NCI-H128 (cell line): ENCODE measurements at regions not wholly inside any gene's neighbourhood (a gene's known extent, or its start where the extent isn't known, plus 50 kb on each side); places are given as distances from the start of the nearest gene placed in this dataset.

ENCODE experiments used
- DNase-seq: peaks from one replicate; lab custom pipeline; 2025; ENCODE audit not compliant: unreplicated experiment; lab: John Stamatoyannopoulos, UW

GRCh38 chr18:60966876-60967275 is 366.4 kb upstream of the CDH20 start:
- DNase-seq: no peak

DNA sequence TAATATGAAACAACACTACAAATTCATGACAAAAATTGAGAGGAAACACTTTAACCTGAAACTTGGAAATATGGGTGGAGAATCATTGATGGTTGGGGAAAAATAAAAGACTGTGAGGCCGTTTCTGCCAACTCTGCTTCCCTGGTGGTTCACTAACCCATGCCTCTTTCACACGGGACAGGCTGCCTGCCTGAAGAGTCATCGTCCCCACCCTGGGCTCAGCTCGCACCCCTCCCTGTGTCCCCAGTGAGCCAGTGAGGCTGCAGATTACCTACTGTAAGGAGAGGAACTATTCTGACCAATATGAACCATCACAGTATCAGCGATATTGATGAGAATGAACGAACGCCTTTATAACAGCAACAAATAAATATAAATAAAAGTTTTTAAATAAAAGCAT is 357.8 kb upstream of the CDH20 start:
- DNase-seq: no peak

GRCh38 chr18:60976976-60977375 is 356.3 kb upstream of the CDH20 start:
- no peak for DNase-seq

DNA sequence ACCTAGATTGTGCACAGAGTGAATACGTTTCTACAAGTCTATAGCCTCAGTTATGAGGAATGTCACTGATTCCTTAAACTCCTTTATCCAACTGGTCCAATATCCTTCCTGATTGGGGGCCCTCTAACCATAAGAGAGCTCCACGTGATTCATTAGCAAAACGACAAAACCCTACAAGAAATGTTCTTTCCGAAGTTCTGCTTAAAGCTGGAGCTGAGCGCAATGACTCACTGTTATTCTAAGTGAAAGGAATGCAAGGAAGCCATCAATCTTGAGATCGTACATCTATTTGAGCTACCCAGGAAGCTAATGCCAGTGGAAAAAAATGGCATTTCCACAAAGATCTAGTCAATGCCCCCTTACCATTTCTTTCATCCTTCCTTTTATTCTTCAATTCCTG is 354.9 kb upstream of the CDH20 start:
- no peak for DNase-seq

- DNase-seq: no peak
Measured at GRCh38 chr18:60980422-60981005, 352.7 kb upstream of the CDH20 start.

- DNase-seq: no peak
Measured at GRCh38 chr18:60981682-60982328, 351.4 kb upstream of the CDH20 start.

GRCh38 chr18:60982329-60982695 is 350.9 kb upstream of the CDH20 start:
- DNase-seq: no peak

DNA sequence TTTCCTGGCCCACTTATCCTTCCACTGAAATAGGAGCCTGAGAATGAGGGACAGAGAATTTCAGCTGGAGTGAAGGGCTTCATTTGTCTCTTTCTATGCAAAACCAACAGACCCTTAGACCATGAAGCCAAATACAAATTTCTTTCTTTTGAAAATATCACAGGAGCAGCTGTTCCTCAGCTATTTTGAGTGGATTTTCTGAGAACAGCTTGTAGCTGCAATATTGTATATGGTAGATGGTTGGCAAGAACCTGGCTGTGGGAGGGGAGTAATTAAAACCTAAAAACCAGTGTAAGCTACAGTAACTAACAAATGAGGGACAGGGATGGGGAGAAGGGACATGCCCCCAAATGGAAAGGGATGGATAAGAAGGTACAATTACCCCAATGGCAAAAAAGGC is 350.3 kb upstream of the CDH20 start:
- no peak for DNase-seq

DNA sequence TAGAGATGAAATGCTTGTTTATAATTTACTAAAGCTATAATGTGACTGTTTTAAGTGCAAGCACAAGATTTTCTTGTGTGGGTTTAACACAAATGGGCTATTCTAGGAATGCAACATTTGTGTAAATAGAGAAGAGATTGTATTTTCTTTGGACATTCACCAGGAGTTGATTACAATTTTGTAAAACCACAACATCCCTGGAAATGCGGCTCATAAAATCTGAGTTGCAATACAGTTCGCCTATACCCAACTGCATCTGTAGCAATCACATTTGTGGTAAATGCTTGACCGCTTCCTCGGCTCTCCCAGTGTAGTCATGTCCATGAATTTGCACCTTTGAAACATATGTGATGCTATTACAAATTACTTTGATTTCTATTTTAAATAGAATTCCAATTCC is 348.7 kb upstream of the CDH20 start:
- no peak for DNase-seq

DNA sequence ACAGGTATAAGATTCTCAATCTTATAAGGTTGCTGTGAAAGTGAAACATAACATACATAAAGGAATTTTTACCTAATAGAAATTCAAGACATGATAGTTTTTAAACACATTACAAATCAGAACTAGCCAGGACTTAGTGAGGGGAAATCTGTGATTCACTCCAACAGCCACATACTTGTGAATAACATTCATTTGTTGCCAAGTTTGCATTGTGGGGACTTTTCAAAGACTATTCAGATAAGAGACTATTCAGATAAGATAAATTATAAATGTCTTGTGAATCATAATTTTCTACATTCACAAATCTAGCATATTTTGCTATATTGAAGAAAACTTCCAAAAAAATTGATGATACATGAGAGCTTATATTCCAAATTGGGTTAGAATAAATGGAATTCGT is 345.3 kb upstream of the CDH20 start:
- no peak for DNase-seq

DNA sequence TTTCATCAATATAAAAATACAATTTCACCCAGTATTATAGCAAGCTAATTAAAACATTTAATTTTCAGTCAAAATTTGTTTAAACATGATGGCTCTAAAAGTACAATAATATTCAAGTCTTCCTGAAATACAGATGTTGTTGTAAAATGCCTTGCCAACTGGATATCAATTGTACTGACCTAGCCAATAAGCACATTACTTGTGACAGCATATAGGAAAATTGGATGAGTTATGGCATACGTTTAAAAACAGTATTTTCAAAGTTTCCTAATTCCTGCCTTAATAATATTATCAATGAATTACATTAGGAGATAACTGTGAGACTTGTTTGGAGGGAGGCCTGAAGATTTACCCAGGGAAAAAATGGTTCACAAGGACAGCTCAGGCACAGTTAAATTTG is 336.9 kb upstream of the CDH20 start:
- no peak for DNase-seq

DNA sequence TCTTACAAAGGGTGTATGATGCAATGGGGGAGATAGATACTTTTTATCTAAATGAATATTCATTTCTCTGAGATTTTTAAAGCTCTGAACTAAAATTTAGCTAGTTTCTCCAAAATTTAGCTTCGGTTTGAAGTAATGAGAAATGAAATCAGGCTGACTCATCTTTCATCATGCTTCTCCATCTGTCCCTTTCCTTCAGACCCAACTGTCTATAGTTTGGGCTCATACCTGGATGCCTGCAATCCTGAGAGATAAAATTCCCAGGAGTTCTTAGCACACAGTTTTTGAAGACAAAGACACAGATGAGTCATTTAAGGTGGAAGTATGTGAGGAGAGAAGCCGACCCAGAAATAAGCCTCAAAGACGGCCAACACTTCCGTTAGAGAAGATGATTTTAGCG is 336.4 kb upstream of the CDH20 start:
- DNase-seq: no peak

DNA sequence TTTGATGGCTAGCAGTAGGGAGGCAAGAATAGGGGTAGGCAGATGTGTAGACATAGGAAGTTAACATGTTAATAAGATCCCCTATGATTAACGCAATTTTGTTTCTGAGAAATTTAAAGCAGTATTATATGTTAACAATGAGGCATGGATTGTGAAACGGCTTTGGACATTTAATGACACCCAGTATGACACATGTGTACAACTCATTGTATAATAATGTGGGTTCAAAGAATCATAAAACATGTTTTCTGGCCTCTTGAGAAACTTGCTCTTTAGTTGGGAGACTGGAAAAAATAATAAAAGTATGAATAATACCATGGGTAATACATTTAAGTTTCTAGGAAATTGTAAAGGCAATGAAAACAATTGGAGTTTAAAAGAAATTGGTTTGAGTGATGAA is 332.1 kb upstream of the CDH20 start:
- no peak for DNase-seq

DNA sequence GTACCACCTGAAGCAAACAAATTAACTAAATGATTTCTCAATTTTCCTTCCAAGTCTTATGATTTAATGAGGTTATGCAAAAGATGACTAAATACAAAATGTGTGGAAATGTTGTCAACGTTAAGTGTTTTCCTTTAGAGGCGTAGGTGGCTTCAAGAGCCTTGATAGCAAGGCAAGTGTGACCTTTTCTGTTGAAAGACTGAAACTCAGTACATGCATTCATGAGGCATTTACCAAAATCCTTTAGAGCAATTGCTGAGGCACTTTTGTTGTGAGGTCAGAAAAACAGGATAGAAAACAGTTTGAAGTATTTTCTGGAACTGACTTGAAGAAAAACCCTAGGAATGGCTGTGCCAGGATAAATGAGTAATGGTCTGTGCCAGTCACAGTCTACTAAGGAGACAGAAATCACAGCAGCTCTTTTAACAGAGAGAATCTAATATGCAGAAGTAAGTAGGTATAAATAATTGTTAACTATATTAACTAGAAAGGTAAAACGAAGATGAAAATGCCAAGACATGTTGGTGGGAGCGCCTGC is 326.5 kb upstream of the CDH20 start:
- no peak for DNase-seq

DNA sequence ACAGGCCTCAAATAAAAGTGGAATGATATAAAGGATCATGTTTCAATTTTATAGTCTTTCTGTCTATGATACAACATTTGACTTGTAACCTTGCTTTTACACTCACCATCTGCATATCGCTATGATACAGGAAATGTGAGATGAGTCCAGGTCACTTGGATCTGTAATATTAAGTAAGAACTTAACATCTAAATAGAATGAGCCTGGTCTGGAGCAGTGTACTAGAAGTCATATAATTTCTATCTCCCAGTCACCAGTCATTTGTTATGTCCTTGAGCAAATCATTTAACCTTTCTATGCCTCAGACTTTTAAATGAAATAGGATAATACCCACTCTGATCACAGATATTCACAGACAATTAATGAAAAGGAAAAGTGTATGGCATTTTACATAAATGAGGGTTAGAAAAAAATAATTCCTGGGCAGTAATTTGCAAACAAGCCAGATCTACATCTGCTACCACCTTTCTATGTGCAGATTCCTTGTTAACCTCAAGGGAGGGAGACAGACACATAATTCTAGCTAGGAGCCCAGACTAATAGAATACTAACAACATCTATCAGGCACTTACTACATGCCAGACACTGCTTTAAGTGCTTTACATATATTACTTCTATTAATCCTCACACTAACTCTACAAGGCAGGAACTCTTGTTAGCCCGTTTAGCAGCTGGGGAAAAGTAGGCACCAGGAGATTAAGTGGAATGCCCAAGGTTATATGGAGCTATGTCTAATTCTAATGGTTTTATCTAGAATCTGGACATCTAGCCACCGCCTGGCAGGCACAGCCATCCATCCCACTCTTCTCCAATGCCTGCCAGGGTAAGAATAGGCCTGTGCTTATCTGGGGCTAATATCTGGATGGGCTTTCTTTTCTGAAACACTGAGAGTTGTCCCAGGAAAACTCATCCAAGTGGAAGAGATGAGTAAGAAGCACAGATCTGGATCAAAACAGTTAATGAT is 313.6 kb upstream of the CDH20 start:
- DNase-seq: no peak

DNA sequence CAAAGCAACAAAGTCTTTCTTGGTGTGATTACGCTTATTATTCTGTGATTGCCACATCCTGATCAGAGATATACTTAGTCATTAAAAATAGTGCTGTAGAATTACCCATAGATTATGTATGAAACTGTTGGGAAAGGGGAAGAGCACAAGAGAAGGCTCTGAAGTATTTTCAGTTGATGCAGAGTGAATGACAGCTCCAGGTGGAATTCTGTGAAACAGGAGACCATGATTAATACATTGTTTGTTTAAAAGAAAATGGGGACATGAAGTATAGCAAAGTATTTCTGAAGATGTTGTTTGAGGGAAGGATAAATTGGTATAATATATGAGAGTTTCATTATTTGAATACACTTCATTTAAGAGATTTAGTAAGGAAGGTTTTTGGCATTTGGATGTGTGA is 307.6 kb upstream of the CDH20 start:
- DNase-seq: no peak

- DNase-seq: no peak
Measured at GRCh38 chr18:61031626-61032025, 301.6 kb upstream of the CDH20 start.

GRCh38 chr18:61034580-61034979 is 298.6 kb upstream of the CDH20 start:
- no peak for DNase-seq

DNA sequence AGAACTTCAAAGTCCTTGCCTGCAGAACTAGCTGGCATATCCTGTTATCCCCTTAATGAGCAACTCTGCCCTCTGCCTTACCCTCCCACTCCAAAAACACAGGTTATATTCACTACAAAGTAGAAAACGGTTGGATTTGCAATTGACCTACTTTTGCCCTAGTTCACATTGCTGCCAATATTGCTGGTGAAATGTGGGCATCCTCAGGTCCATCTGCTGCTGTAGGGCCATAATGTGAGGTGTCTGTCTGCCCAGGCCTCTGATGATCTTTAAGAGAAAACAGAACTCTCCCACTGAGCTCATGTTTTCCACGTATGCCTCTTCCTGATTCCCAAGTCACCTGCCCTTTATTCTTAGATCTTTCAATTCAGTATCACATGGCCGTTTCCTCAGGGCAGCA is 294.0 kb upstream of the CDH20 start:
- no peak for DNase-seq

DNA sequence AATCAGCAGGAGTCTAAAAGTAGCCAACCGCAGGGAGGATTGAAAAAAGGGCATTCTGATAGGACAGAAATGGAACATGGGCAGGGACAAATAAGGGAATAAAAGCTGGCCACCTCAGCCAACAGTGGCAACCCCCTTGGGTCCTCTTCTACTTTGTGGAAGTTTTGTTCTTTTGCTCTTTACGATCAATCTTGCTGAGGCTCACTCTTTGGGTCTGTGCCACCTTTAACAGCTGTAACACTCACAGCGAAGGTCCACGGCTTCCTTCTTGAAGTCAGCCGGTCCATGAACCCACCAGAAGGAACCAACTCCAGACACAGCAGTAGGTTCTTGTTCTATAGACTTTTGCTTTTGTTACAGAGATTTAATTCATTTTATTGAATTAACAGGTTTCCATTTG is 285.4 kb upstream of the CDH20 start:
- no peak for DNase-seq

DNA sequence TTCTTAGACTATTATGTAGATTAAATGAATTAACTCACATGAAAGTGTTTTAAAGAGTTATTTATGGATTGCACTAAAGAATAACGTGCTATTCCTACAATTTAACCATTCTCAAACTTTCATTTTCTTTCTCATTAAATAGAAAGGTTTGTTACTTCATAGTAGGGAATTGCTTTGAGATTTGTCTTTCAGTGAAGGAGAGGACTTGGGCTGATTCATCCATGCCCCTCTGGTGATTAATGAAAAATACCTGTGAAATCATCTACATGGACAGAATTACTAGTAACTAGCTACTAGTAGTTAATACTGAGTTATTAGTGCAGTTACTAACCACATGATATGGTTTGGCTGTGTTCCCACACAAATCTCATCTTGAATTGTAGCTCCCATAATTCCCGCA is 275.8 kb upstream of the CDH20 start:
- DNase-seq: no peak

GRCh38 chr18:61062258-61062657 is 271.0 kb upstream of the CDH20 start:
- no peak for DNase-seq
